Pancreas (tissue), 10 donors: ENCODE measurements at regions not wholly inside any gene's neighbourhood (a gene's known extent, or its start where the extent isn't known, plus 50 kb on each side); places are given as distances from the start of the nearest gene placed in this dataset.
"Not testable (repeated sequence)": the region's sequence is repeated elsewhere in the genome, so short reads cannot be mapped to it uniquely, and the experiment has no call there.

Experiments
- ATAC-seq, 4 donors: fragments of 200-7000 bp; cut with Tn5 transposase; one replicate each; pipeline versions ENCODE4 v1.8.0 to v1.9.1; 2020; ENCODE audit warnings: mild to moderate bottlenecking in 4 of 4, moderate library complexity in 4 of 4
- DNase-seq, 6 donors: peaks; one replicate each; pipeline ENCODE4 v3.0.0-alpha.2; 2020
- FAIRE-seq: peaks from 2 replicates; lab custom pipeline; 2012; peaks lifted over from hg19 to GRCh38; lab: Jason Lieb, UNC
- H3K27ac ChIP-seq, 4 donors: fragments of 200-600 bp; sonication (generic); 1 replicate in 3 of 4; 2 replicates in 1 of 4; pipeline versions ENCODE4 v1.5.0 to v1.8.0; 2020
- H3K27me3 ChIP-seq, 4 donors: fragments of 200-600 bp; one replicate each; pipeline ENCODE4 v1.8.0; 2021
- H3K36me3 ChIP-seq, 3 donors: fragments of 200-600 bp; sonication (generic) in 1 of 3; one replicate each; pipeline versions ENCODE4 v1.5.0 to v1.8.0; 2020 to 2021
- H3K4me1 ChIP-seq, 3 donors: fragments of 200-600 bp; one replicate each; pipeline ENCODE4 v1.8.0; 2021
- H3K4me3 ChIP-seq, 4 donors: fragments of 200-600 bp; sonication (generic) in 2 of 4; one replicate each; pipeline versions ENCODE4 v1.5.0 to v1.8.0; 2020 to 2021
- H3K9me3 ChIP-seq, 4 donors: fragments of 200-600 bp; one replicate each; pipeline ENCODE4 v1.8.0; 2021
- CTCF ChIP-seq, 4 donors: fragments of 200-600 bp; sonication (generic) in 3 of 4; IDR thresholded peaks; one replicate each; pipeline versions ENCODE4 v1.5.0 to v1.8.0; 2021; ENCODE audit warnings: antibody characterized with exemption in 4 of 4
- WGBS, 2 donors: extraction: QIAGEN DNeasy Blood & Tissue Kit; methylation state at CpG; one replicate each; pipeline ENCODE4 v1.1.7; 2013; 5-methylcytosine and 5-hydroxymethylcytosine counted together
- intact Hi-C, 3 donors: fragments of 100-400 bp; cut with DNase I; formaldehyde crosslinking; loops; one replicate each; pipeline versions ENCODE4 v1.11.1 to v1.14.2; 2022
- donor health status: healthy with polysubstance abuse.
- donor health status: DM: no; HTN: no; CAD: no; lungs with moderate emphysema.
- donor health status: DM: no; HTN: no; CAD: no.
- donor health status: control.
- donor health status: control.
- donor health status: Bipolar disorder and iron deficiency.
- donor health status: DM: yes; HTN: yes; CAD: no.
- donor health status: DM: no; HTN: no; CAD: no.
- donor health status: DM: no; HTN: no; CAD: no.
- donor health status: DM: yes; HTN: yes; CAD: no.

DNA sequence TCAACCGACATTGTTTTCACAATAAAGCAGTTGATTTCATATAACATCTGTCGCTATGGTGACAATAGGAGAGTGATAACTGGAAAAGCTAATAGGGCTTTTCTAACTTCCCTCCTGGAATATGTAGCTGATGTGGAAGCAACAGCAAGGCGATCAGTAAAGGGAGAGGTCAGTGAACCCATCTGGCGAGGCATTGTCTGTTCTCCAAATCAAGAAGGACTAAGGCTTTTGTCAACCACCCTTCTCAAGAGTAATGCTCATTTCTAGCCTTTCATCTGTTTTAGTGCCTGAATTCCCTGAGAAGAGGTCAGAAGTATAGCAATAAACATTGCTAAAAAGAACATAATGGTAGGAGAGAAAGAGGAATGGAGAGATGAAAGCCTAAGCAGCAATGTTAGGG is 201.3 kb downstream of the AKAP7 start:
- DNase-seq (no peak), ATAC-seq (no peak), FAIRE-seq (no peak)
- no peaks in the 10 kb centered on the region for H3K9me3 ChIP-seq
- no peak overlapping the region for H3K27ac ChIP-seq
- H3K4me3 ChIP-seq, result no peak overlapping the region
- no peaks in the 10 kb centered on the region for H3K27me3 ChIP-seq
- TF ChIP-seq CTCF (IDR thresholded peaks at IDR 0.05), result no peak
- WGBS, 2 donors, result 81 to 84% methylated on average over 4 of the region's 4 CpGs
- intact Hi-C loops, result no loop called here
- H3K36me3 ChIP-seq, result no peaks in the 10 kb centered on the region
- peaks cover 0 to under 1% (median 0%) of the 10 kb centered on the region in 3 donors for H3K4me1 ChIP-seq

GRCh38 chr6:131346896-131347295 is 211.6 kb downstream of the AKAP7 start:
- H3K27me3 ChIP-seq, ATAC-seq, intact Hi-C loops, FAIRE-seq, DNase-seq, H3K4me3 ChIP-seq, H3K36me3 ChIP-seq, H3K27ac ChIP-seq, H3K9me3 ChIP-seq, H3K4me1 ChIP-seq: not testable (repeated sequence)
- 80 to 97% methylated on average over 4 of the region's 4 CpGs for WGBS, 2 donors

DNA sequence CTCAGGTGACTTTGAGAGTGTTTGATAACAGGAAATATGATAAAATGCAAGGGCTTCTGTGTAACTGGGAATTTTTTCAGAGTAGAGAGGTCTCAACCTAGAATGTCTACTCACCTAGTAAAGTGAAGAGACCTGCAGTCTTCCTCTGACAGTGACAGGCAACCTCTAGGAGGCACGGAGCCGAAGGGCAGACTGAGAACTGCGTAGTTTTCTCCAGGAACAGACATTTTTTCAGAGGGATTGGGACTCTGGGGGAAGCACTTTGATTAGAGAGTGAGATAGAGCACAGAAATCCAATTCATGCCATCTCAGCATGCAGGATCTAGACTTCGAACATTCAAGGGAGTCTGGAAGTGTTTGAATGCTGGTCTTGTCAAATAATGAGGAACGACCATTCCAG is 213.3 kb downstream of the AKAP7 start:
- intact Hi-C loops, result no loop called here
- H3K4me3 ChIP-seq, result no peak overlapping the region
- 57 to 58% methylated on average over 5 of the region's 5 CpGs for WGBS, 2 donors
- no peak for FAIRE-seq
- H3K36me3 ChIP-seq, result no peaks in the 10 kb centered on the region
- no peaks in the 10 kb centered on the region for H3K4me1 ChIP-seq
- ATAC-seq, result no peak
- no peak for DNase-seq
- TF ChIP-seq CTCF (IDR thresholded peaks at IDR 0.05), result no peak
- no peaks in the 10 kb centered on the region for H3K27me3 ChIP-seq
- H3K27ac ChIP-seq, result no peak overlapping the region
- H3K9me3 ChIP-seq, result no peaks in the 10 kb centered on the region

DNA sequence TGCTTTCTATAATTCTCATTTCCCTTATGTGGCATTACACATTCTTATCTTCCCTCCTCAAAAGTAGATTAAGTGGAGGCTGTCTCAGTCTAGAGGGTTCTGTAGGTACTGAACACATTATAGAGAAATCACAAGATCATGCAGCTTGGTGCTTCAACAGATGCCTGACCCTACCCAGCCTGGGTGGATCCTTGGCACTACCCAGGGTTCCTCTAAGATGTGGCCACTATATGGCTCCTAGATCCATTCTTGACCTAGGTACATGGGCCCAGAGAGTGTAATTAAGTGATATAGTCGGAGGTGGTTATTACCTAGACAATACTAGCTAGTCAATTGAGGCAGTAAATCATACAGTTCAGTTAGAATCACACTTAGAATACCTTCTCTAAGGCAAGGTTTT is 213.9 kb downstream of the AKAP7 start:
- Histone ChIP-seq H3K4me1 (no peaks in the 10 kb centered on the region), H3K9me3 (no peaks in the 10 kb centered on the region), H3K27ac (no peak overlapping the region), H3K36me3 (no peaks in the 10 kb centered on the region), H3K4me3 (no peak overlapping the region), H3K27me3 (no peaks in the 10 kb centered on the region)
- DNase-seq (no peak), ATAC-seq (no peak), FAIRE-seq (no peak)
- no peak for TF ChIP-seq CTCF (IDR thresholded peaks at IDR 0.05)
- 36 to 93% methylated on average over 1 of the region's 1 CpG for WGBS, 2 donors
- intact Hi-C loops, result no loop called here

GRCh38 chr6:131353106-131353505 is 217.8 kb downstream of the AKAP7 start:
- Histone ChIP-seq H3K4me1 (no peaks in the 10 kb centered on the region), H3K27ac (no peak overlapping the region), H3K9me3 (no peaks in the 10 kb centered on the region), H3K4me3 (no peak overlapping the region), H3K36me3 (no peaks in the 10 kb centered on the region), H3K27me3 (no peaks in the 10 kb centered on the region)
- intact Hi-C loops, result no loop called here
- FAIRE-seq (no peak), DNase-seq (no peak), ATAC-seq (no peak)
- WGBS, 2 donors, result 92% methylated on average over 3 of the region's 3 CpGs
- TF ChIP-seq CTCF (IDR thresholded peaks at IDR 0.05), result no peak

DNA sequence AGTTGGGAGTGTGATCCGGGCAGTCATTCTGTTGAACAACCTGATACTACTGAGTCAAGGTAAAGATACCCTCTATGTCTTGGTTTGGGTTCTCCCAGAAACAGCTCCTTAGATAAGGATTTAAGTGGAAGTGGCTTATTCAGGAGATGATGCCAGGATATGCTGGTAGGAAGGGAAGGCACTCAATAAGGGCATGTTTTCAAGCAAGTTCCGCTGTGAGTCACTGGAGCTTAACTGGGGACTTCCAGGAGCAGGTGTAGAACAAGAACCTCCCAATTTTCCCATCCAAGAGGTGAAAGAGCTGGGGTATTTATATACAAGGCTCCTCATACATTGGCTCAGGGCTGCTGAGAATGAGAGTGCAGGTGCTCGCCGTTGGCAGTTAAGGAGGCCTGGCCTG is 218.6 kb downstream of the AKAP7 start:
- FAIRE-seq, result no peak
- H3K9me3 ChIP-seq, result no peaks in the 10 kb centered on the region
- intact Hi-C loops, result no loop called here
- no peak for TF ChIP-seq CTCF (IDR thresholded peaks at IDR 0.05)
- H3K4me1 ChIP-seq, result no peaks in the 10 kb centered on the region
- H3K27me3 ChIP-seq, result no peaks in the 10 kb centered on the region
- WGBS, 2 donors, result 88 to 91% methylated on average over 4 of the region's 4 CpGs
- H3K4me3 ChIP-seq, result no peak overlapping the region
- DNase-seq, result no peak
- ATAC-seq, result no peak
- H3K27ac ChIP-seq, result no peak overlapping the region
- H3K36me3 ChIP-seq, result no peaks in the 10 kb centered on the region
